Uterus (tissue), 3 donors: ENCODE measurements at regions not wholly inside any gene's neighbourhood (a gene's known extent, or its start where the extent isn't known, plus 50 kb on each side); places are given as distances from the start of the nearest gene placed in this dataset.
"Not testable (repeated sequence)": the region's sequence is repeated elsewhere in the genome, so short reads cannot be mapped to it uniquely, and the experiment has no call there.

Experiments used
- DNase-seq, 2 donors: peaks; one replicate each; pipeline ENCODE4 v3.0.0-alpha.2; 2019 to 2020
- H3K27ac ChIP-seq, 2 donors: fragments of 200-600 bp; sonication (generic); 1 replicate in 1 of 2; 2 replicates in 1 of 2; pipeline ENCODE4 v1.5.1; 2016 to 2018
- H3K27me3 ChIP-seq, 2 donors: fragments of 200-600 bp; sonication (generic); one replicate each; pipeline ENCODE4 v1.5.1; 2018 to 2019; ENCODE audit warnings: control low read depth in 1 of 2
- H3K36me3 ChIP-seq, 2 donors: fragments of 200-600 bp; sonication (generic); one replicate each; pipeline ENCODE4 v1.5.1; 2019; ENCODE audit warnings: control low read depth in 1 of 2
- H3K4me1 ChIP-seq, 2 donors: fragments of 200-600 bp; sonication (generic); one replicate each; pipeline ENCODE4 v1.5.1; 2018 to 2019; ENCODE audit warnings: control low read depth in 1 of 2
- H3K4me3 ChIP-seq, 2 donors: fragments of 200-600 bp; sonication (generic); 1 replicate in 1 of 2; 2 replicates in 1 of 2; pipeline ENCODE4 v1.5.1; 2018 to 2019; ENCODE audit warnings: mild to moderate bottlenecking in 1 of 2
- H3K9me3 ChIP-seq, 2 donors: fragments of 200-600 bp; sonication (generic); one replicate each; pipeline ENCODE4 v1.5.1; 2019; ENCODE audit warnings: control low read depth in 1 of 2
- POLR2A ChIP-seq, 2 donors: fragments of 450-650 bp; IDR thresholded peaks; one replicate each; pipeline ENCODE4 v1.6.1; 2016; ENCODE audit warnings: antibody characterized with exemption in 2 of 2, mild to moderate bottlenecking in 1 of 2, moderate library complexity in 1 of 2
- intact Hi-C: fragments of 100-400 bp; cut with DNase I; formaldehyde crosslinking; loops from one replicate; pipeline ENCODE4 v1.15.1; 2023; ENCODE audit warnings: low total_unique reads
- TF ChIP-seq, protein P1 (sequence below), 4 experiments: fragments of 200-600 bp in 2 of 4; fragments of 450-650 bp in 2 of 4; sonication (generic) in 2 of 4; IDR thresholded peaks; one replicate each; pipeline ENCODE4 v1.5.1; 2016 to 2019; ENCODE audit warnings: antibody characterized with exemption in 4 of 4, mild to moderate bottlenecking in 2 of 4, moderate library complexity in 1 of 4
- donor health status: DM: yes; HTN: yes; CAD: no.

DNA sequence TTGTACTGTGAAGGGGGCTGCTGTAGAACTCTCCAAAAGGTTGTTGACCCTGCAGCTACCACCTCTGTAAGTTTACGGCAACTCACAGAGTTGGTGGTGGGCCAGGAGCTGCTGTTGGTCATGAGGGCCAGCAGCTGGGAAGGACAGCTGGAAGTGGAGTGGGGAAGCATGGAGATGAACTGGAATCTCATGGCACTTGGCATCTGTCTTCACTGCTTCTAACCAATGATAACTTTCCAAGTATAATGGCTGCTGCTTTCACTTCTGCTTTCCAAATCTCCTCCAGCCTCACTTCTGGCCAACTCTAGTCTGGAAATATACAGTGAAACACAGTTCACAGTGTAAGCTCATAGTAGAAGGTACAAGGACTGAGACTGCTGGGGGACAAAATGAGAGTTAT lies 126.5 kb upstream of the INTU start:
- Histone ChIP-seq H3K9me3 (no peaks in the 10 kb centered on the region), H3K27me3 (no peaks in the 10 kb centered on the region), H3K4me3 (no peak overlapping the region), H3K4me1 (no peaks in the 10 kb centered on the region), H3K27ac (no peak overlapping the region), H3K36me3 (no peaks in the 10 kb centered on the region)
- no peak for DNase-seq
- TF ChIP-seq, protein P1, sequence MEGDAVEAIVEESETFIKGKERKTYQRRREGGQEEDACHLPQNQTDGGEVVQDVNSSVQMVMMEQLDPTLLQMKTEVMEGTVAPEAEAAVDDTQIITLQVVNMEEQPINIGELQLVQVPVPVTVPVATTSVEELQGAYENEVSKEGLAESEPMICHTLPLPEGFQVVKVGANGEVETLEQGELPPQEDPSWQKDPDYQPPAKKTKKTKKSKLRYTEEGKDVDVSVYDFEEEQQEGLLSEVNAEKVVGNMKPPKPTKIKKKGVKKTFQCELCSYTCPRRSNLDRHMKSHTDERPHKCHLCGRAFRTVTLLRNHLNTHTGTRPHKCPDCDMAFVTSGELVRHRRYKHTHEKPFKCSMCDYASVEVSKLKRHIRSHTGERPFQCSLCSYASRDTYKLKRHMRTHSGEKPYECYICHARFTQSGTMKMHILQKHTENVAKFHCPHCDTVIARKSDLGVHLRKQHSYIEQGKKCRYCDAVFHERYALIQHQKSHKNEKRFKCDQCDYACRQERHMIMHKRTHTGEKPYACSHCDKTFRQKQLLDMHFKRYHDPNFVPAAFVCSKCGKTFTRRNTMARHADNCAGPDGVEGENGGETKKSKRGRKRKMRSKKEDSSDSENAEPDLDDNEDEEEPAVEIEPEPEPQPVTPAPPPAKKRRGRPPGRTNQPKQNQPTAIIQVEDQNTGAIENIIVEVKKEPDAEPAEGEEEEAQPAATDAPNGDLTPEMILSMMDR (IDR thresholded peaks at IDR 0.05), result no peak
- no peak for TF ChIP-seq POLR2A (IDR thresholded peaks at IDR 0.05)
- intact Hi-C loops, result no loop called here

DNA sequence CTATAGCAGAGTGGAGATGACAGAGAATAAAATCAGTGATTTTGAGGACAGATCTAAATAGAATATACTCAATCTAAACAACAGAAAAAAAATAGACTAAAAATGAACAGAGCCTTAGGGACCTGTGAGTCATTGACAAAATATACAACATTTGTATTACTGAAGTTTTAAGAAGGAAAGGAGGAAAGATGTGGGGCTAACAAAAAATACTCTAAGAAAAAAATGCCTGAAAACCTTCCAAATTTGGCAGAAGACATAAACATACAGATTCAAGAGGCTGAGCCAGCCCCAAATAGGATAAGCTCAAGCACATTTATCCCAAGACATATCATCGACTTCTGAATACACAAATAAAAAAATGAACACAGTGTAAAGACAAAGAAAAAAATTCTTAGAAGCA lies 123.6 kb upstream of the INTU start:
- Histone ChIP-seq H3K27ac (no peak overlapping the region), H3K4me3 (no peak overlapping the region), H3K9me3 (no peaks in the 10 kb centered on the region), H3K36me3 (no peaks in the 10 kb centered on the region), H3K4me1 (no peaks in the 10 kb centered on the region), H3K27me3 (no peaks in the 10 kb centered on the region)
- intact Hi-C loops, result no loop called here
- TF ChIP-seq, protein P1 (IDR thresholded peaks at IDR 0.05), result no peak
- no peak for TF ChIP-seq POLR2A (IDR thresholded peaks at IDR 0.05)
- DNase-seq, result no peak

DNA sequence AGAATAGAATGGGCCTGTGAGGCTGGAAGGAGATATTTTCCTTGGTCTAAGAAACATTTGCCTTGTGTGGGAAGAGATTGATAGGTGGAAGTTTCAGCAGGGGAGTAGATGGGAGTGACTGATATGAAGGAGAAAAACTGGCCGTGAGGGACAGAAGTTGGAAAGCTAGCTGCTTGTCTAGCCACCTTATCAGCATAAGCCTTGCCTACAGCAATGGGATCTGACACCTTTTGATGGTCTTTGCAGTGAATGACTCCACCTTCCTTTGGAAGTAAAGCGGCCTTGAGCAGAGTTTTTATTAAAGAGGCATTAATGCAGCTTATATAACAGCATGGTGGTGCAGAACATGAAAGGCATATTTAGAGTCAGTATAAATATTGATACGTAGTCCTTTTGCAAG lies 120.1 kb upstream of the INTU start:
- DNase-seq, intact Hi-C loops, H3K27me3 ChIP-seq, H3K36me3 ChIP-seq, H3K4me3 ChIP-seq, H3K9me3 ChIP-seq, H3K4me1 ChIP-seq, H3K27ac ChIP-seq: not testable (repeated sequence)

DNA sequence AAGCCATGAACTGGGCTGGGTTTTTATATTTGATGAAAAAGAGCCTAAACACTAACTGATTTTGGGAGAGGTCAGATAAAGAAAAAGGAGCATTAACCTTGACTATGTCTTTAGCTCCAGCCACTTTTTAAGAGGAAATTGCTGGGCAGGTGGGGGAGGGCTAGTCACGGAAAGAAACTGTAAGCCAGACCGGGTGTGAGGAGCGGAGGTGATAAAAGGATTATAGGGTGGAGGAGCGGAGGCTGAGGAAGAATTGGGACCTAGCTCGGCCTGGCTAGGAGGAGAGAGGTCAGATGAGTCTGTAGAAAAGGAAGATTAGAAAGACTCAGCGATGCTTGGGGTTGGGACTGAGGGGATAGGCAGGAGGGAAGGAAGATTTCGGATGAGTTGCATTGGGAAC lies 117.5 kb upstream of the INTU start:
- H3K4me1 ChIP-seq, H3K27ac ChIP-seq, intact Hi-C loops, H3K27me3 ChIP-seq, DNase-seq, H3K9me3 ChIP-seq, H3K36me3 ChIP-seq, H3K4me3 ChIP-seq: not testable (repeated sequence)

DNA sequence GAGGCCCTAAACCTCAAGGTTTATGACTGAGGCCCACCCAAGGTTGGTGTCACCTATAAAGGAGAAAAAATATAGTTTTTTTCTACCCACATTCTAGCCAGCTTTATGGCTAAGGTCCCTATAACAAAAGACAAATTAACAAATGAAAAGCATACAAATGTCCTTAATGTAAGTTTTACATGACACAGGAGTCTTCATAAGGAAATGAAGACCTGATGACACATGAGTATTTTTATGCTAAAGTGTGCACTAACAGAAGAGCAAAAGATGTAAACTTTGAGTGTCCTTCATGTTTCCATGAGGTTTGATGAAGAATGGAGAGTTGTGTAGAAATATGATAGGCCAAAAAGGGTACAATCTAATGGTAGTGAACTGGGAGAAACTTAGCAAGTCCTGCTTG lies 114.7 kb upstream of the INTU start:
- intact Hi-C loops, result no loop called here
- TF ChIP-seq, protein P1 (IDR thresholded peaks at IDR 0.05), result no peak
- TF ChIP-seq POLR2A (IDR thresholded peaks at IDR 0.05), result no peak

DNA sequence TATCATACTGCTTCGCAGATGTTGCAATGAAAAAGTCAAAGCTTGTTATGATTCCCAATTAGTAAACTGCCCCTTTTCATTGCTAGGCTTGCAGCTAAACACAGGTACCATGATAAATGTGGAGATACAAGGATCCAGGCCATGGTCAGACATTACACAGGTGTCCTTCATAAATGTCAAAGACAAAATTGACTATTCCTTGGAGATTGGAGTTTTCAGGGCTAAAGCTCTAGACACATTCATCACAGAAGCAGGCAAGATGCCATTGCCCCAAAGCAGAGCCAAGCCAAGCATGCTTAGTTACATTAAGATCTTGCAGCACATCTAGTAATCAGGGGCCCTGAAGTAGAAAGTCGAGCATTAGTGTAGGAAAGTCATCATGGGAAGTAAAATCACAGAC lies 111.3 kb upstream of the INTU start:
- H3K9me3 ChIP-seq, result no peaks in the 10 kb centered on the region
- H3K4me1 ChIP-seq, result no peaks in the 10 kb centered on the region
- no peak for DNase-seq
- TF ChIP-seq, protein P1 (IDR thresholded peaks at IDR 0.05), result no peak
- TF ChIP-seq POLR2A (IDR thresholded peaks at IDR 0.05), result no peak
- intact Hi-C loops, result no loop called here
- no peak overlapping the region for H3K27ac ChIP-seq
- H3K36me3 ChIP-seq, result no peaks in the 10 kb centered on the region
- H3K27me3 ChIP-seq, result no peaks in the 10 kb centered on the region
- H3K4me3 ChIP-seq, result no peak overlapping the region

More for the DNA sequence above, 114.7 kb upstream of the INTU start:
- H3K4me1 ChIP-seq, result no peaks in the 10 kb centered on the region
- H3K9me3 ChIP-seq, result no peaks in the 10 kb centered on the region
- H3K27ac ChIP-seq, result no peak overlapping the region
- H3K27me3 ChIP-seq, result no peaks in the 10 kb centered on the region
- H3K36me3 ChIP-seq, result no peaks in the 10 kb centered on the region
- no peak for DNase-seq
- no peak overlapping the region for H3K4me3 ChIP-seq
